AG08396 (cell line): ENCODE measurements at regions not wholly inside any gene's neighbourhood (a gene's known extent, or its start where the extent isn't known, plus 50 kb on each side); places are given as distances from the start of the nearest gene placed in this dataset.
"Not testable (repeated sequence)": the region's sequence is repeated elsewhere in the genome, so short reads cannot be mapped to it uniquely, and the experiment has no call there.

ENCODE experiments used
- DNase-seq: peaks from one replicate; pipeline ENCODE4 v3.0.0; 2012; ENCODE audit warnings: low spot score, mixed read lengths

DNA sequence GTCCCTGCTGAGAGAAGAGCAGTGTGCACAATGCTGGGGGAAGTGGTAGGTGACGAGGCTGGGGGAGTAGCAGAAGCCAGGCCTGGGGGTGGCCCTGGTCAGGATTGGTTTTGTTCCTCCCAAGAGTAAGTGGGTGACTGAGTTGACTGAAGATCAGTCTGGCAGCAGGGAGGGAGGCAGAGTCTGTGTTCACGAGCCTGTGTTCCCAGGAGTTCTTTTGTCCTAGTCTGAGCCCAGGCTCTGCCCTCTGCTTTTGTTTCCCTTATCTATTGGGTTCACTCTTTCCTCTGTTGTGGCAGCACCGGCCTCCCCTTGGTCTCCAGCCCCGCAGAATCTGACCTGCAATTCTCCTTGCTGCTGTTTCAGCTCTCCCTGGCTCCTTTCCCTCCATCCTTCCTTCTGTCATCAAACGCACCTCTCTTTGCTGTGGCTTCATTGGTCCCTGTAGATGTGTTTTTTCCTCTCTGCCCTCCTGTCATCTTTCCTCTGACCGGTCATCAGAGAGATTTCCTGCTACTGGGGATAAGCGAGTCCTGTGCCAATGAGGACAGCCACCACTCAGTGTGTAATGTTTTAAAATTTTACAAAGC, 607.4 kb downstream of the KIF4B start:
- DNase-seq = no peak

DNA sequence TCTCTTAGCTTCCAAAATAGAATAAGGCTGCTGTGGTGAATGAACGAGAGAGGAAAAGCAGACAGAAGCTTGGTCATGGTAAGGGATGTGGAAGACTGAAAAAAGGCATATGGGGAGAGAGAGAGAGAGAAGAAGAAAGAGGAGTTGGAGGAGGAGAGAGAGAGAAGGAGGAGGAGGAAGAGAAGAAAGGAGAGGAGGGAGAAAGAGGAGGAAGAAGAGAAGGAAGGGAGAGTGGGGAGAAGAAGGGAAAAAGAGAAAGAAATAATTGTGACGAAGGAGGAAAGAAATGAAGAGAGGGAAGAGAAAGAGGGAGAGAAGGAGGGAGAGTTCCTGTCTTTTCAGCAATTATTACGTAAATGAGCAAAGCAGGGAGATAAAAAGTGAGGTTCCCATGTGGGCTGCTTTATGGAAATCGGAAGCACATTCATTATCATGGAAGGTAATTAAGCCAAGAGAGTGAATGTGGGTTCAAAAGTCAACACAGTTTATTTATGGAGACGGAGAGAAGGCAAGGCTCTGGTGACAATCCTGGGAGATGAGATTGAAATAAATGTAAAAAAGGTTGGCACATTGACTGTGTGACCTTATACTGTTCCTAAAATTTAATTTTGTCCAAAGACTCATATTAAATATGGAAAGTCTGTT, 611.2 kb downstream of the KIF4B start:
- DNase-seq = no peak

DNA sequence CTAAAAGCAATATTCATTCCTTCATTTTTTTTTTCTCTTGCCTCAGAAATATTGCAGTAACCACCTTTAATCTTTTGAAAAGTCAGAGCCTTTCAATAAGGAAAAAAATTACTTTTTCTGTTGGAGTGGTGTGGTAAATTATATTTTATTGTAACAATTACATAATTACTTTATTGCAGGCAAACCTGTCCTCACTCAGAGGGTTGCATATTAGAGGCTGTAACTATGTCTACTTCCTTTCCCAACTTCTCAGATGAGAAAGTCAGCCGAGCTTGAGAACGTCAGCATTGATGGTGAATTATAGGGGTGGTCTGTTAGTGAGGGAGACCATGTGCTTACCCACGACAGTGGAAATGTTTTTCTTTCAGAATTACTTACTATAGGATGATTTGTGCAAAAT, 611.8 kb downstream of the KIF4B start:
- DNase-seq = no peak

DNA sequence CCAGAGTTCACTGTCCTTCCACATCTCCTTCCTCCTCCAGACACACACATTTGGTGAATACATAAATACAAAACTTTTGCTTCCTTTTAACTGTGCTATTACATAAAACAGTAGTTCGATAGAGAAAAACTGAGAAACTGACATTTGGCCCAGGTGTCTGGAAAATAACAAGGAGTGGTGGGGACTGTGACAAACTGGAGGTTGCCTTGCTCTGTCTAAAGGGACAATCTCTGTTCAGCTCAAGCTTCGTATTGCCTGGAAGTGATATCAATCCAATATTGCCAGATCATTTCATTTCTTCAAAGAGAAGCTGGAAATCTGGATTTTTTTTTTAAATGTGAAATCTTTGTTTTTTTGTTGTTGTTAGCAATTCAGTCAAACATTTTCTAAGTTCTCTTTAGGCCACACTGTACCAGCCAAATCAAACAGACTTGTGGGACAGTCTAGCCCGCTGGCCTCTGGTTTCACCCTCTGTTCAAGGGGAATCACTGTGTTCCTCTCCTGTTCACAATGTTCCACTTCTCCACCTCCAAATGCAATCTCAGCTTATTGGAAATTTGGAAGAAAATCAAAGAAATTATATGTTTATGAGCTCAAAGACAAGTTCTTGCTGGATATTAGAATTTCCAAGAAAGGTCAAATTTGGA, 612.5 kb downstream of the KIF4B start:
- DNase-seq = no peak

GRCh38 chr5:155626592-155626991, 613.0 kb downstream of the KIF4B start:
- DNase-seq = no peak

DNA sequence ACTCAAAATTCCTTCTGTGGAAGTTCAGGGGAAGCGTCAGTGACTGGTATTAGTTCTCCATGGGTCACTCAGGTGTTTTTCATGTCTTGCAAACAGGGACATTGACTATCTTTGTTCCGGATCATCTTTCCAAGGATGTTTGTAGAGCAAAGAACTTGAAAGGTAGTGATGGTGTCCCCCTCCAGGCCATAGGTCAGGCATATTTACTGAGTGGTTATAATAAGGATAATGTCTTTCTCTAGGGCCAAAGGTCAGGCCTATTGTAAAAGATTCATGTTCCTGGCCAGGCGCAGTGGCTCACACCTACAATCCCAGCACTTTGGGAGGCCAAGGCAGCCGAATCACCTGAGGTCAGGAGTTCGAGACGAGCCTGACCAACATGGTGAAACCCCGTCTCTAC, 614.8 kb downstream of the KIF4B start:
- DNase-seq = no peak

- no peak for DNase-seq
Observed at GRCh38 chr5:155629597-155629996, 616.0 kb downstream of the KIF4B start.

DNA sequence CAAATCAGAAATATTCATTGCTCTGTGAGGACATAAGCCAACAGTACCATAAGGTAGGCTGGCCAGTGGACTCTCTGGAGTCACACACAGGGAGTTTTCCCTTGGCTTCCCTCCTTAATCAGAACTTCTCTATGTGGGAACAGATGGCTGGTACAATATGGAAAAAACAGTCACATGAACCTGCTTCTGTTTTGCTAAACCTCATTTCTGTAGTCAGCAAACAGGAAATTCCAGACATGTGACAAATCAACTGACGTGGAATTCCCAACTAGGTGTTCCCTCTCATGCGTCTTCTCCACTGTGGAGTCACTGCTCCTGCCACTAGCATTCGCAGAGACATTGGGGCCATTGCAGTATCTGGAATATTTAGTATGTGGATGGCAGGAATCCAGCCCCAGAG, 617.6 kb downstream of the KIF4B start:
- DNase-seq = no peak

DNA sequence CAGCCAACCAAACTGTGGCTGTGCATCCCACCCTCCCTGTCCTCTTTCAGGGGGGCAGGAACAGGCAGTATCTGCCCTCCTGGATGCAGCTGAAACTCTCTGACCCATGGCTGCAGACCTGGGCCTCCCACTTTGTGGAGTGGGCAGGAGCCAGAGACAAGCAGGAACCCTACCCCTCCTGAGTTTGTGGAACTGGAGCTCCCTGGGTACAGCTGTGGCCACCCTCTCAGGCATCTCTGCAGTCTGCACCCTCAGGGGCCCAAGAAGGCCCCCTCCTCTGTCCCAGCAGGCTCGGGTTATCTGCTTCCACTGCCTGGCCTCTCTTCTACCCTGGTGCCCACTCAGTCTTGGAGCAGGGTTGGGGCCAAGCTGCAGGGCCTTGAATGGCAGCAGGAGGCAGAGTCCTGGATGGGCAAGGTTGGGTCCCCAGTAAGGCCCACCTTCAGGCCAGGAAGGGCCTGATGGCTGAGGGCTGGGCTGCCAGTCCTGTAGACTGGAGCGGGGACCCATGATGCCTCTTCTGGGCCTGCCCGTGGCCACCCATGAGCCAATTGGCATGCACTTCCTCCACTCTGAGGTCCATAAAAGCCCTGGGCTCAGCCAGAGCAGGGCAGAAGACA, 619.9 kb downstream of the KIF4B start:
- no peak for DNase-seq

DNA sequence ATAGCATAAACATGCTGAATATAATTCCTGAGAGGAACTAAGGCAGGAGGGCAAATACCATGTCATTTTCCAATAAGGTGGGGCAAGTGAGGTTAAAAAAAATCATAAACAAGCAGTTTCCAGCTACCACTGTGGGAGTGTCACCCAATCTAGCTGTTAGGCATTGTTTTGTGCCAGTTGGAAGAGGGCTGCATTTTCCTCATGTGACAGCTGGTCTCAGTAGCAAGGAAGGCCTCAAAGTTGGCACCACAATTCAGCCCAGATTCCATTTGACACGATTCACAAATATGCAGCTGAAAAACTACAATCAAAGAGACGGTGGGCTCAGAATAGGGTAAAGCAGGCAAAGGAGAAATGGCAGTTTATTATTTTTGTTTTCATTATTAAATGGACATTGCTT, 636.1 kb downstream of the KIF4B start:
- no peak for DNase-seq

DNA sequence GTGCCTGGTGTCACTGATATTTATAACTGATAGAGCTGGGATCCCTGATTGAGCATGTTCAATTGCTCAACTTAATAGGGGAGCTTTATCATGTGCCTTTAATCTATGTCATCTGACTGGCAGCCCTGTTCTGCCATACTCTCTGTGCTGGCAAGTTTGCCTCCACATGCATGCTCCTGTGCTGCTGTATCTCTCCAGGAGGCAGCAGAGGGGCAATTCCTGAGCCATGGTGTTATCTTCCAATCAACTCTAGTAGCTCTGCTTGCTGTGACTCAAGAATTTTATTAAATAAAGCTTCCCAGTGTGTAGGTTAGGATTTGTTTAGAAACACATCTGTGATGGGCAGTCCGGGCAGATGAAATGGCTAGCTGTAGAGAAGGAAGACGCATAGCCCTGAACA, 642.0 kb downstream of the KIF4B start:
- DNase-seq = no peak

GRCh38 chr5:155661859-155662258, 648.3 kb downstream of the KIF4B start:
- DNase-seq = no peak

DNA sequence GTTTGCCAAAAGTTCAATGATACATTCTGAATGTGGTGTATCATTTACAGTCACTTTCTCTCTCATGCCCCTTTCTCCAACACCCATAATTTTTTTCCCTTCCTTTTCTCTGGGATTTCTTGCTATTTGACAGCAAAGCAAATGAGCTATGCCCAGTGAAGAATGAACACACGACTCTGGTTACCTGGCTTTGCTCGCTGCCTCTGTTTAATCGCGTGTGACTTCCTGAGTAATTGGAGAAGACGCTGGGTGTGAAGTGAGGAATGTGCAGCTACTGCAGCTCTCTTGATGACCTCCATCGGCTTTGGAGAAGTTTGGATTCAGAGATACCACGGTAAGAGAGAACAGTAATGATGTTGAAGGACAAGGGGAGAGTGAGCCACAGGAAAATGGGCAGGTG, 651.8 kb downstream of the KIF4B start:
- DNase-seq = no peak

DNA sequence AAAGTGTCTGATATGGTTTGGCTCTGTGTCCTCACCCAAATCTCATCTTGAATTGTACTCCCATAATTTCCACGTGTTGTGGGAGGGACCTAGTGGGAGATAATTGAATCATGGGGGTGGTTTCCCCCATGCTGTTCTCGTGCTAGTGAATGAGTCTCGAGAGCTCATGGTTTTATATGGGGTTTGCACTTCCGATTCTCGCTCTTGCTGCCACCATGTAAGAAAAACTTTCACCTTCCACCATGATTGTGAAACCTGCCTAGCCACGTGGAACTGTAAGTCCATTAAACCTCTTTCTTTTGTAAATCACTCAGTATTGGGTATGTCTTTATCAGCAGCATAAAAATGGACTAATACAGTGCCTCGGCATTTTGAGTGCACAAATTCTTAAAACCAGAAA, 655.0 kb upstream of the SGCD start:
- not testable (repeated sequence) for DNase-seq

DNA sequence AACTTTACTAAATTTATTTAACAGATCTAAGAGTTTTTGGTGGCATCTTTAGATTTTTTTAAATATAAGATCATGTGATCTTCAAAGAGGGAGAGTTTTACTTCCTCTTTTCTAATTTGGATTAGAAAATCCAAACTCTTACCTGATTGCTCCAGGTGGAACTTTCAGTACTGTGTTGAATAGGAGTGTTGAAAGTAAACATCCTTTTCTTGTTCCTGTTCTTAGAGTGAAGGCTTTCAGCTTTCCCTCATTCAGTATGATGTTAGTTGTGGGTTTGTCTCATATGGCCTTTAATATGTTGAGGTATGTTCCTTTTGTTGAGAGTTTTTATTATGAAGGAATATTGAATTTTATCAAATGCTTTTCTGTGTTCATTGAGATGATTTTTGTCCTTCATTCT, 650.0 kb upstream of the SGCD start:
- no peak for DNase-seq

- no peak for DNase-seq
Observed at GRCh38 chr5:155678371-155678770, 648.6 kb upstream of the SGCD start.

DNA sequence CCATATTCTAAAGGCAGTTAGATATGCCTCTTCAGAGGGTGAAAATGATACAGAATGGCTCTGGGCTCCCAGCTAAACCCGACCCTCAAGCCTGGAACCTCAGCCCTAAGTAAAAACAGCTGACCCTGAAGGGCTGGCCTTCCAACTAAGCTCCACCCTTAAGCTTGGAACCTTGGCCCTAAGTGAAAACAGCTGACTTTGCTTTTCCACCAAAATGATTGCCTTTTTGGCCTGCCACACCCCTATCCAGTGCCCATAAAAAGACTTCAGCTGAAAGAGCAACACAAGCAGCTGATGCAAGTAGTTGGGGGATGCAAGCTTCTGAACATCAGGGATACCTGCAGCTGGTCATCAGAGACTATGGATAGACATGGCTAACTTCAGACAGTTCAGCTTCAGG, 647.4 kb upstream of the SGCD start:
- DNase-seq = no peak

- no peak for DNase-seq
Observed at GRCh38 chr5:155684417-155684816, 642.5 kb upstream of the SGCD start.

DNA sequence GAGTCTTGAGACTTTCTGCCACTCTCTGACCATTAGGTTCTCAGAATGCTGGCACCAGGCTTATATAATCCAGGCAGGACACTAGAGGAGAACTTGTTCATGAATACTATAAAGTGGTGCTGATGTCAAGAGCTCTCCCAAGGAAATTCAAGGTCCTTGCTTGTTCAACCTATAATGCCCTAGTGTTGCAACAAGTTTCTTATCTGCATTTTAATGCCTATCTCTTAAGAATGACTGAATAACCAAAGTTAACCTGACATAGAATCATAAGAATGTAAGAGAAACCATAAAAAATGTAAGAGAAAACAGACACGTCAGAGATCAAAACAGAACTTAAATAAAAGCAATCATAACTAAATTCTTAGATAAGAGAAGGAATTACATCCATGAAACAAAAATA, 640.8 kb upstream of the SGCD start:
- no peak for DNase-seq

- DNase-seq = no peak
Observed at GRCh38 chr5:155689406-155689805, 637.6 kb upstream of the SGCD start.

GRCh38 chr5:155696362-155696761, 630.6 kb upstream of the SGCD start:
- no peak for DNase-seq

DNA sequence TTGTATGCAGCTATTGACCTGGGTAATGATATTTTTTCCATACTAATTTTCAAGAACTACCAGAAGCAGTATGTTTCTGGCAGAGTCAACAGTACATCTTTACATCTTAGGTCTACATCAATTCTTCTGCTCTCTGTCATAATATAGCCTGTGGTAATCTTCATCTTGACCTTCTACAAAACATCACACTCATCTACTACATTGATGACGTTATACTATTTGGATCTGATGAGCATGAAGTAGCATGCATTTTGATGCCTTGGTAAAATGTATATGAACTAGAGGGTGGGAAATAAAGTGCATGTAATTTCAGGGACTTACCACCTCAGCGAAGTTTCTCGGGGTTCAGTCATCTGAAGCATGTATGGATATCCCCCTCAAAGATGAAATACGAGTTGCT, 629.7 kb upstream of the SGCD start:
- DNase-seq = no peak

DNA sequence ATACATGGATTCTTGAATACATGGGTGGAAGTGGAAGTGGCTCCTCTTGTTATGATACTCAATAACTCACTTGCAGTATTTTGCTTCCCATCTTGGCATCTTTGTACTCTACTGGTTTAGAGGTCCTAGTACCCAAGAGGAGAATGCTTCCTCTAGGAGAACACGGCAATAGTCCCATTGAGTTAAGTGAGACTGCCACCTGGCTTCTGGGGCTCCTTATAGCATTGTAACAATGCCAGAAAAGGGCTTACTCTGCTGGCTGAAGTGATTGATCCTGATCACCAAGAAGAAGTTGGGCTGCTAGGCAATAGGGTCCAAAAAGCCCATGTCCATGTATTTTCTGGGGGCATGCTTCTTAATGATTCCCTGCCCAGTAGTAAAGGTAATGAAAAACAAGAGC, 627.6 kb upstream of the SGCD start:
- DNase-seq = no peak
